ENCODE measurements at regions not wholly inside any gene's neighbourhood (a gene's known extent, or its start where the extent isn't known, plus 50 kb on each side); places are given as distances from the start of the nearest gene placed in this dataset.
"Not testable (repeated sequence)": the region's sequence is repeated elsewhere in the genome, so short reads cannot be mapped to it uniquely, and the experiment has no call there.

DNA sequence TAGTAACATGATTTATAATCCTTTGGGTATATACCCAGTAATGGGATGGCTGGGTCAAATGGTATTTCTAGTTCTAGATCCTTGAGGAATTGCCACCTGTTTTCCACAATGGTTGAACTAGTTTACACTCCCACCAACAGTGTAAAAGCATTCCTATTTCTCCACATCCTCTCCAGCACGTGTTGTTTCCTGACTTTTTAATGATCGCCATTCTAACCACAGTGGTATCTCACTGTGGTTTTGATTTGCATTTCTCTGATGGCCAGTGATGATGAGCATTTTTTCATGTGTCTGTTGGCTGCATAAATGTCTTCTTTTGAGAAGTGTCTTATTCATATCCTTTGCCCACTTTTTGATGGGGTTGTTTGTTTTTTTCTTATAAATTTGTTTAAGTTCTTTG lies 152.6 kb upstream of the PFN2 start:
- TF ChIP-seq ZNF274 (IDR thresholded peaks at IDR 0.05; ENCODE audit: low read depth, low read length); YY1 (IDR thresholded peaks at IDR 0.05; ENCODE audit: insufficient read depth, insufficient read length); SUZ12 (IDR thresholded peaks at IDR 0.05; ENCODE audit: extremely low read depth, insufficient read depth, insufficient read length): not testable (repeated sequence)

All from NT2/D1 (cell line).